B cell (primary cell): ENCODE measurements at regions not wholly inside any gene's neighbourhood (a gene's known extent, or its start where the extent isn't known, plus 50 kb on each side); places are given as distances from the start of the nearest gene placed in this dataset.

Source experiments
- CTCF ChIP-seq: fragments of 200-600 bp; IDR thresholded peaks from one replicate; pipeline ENCODE4 v1.8.0; 2022; ENCODE audit warnings: antibody characterized with exemption, mild to moderate bottlenecking
- EZH2 ChIP-seq: IDR thresholded peaks from 2 replicates; pipeline ENCODE4 v1.6.1; 2012; ENCODE audit warnings: borderline replicate concordance, low read depth, mild to moderate bottlenecking, moderate library complexity, low read length; ENCODE audit not compliant: insufficient read depth, poor library complexity, severe bottlenecking

- TF ChIP-seq EZH2 (no peak), CTCF (no peak)
These were observed 154.5 kb downstream of the OAT start for GRCh38 chr10:124264271-124264670.
